ENCODE measurements at regions not wholly inside any gene's neighbourhood (a gene's known extent, or its start where the extent isn't known, plus 50 kb on each side); places are given as distances from the start of the nearest gene placed in this dataset.
"Not testable (repeated sequence)": the region's sequence is repeated elsewhere in the genome, so short reads cannot be mapped to it uniquely, and the experiment has no call there.

GRCh38 chr7:153012203-153012602 lies 252.7 kb downstream of the ACTR3B start:
- DNase-seq: no peak

GRCh38 chr7:153017223-153017622 lies 257.7 kb downstream of the ACTR3B start:
- no peak for DNase-seq

GRCh38 chr7:153021542-153021941 lies 262.0 kb downstream of the ACTR3B start:
- DNase-seq: no peak

- peak; percentile 56 for DNase-seq
Observed at GRCh38 chr7:153022475-153023193, 263.1 kb downstream of the ACTR3B start.

- no peak for DNase-seq
Observed at GRCh38 chr7:153023194-153023592, 263.6 kb downstream of the ACTR3B start.

GRCh38 chr7:153027210-153027609 lies 267.7 kb downstream of the ACTR3B start:
- DNase-seq: no peak

- no peak for DNase-seq
Observed at GRCh38 chr7:153027904-153028303, 268.4 kb downstream of the ACTR3B start.

- DNase-seq: no peak
Observed at GRCh38 chr7:153030976-153031375, 271.4 kb downstream of the ACTR3B start.

GRCh38 chr7:153034791-153035190 lies 275.2 kb downstream of the ACTR3B start:
- no peak for DNase-seq

GRCh38 chr7:153036396-153037063 lies 277.0 kb downstream of the ACTR3B start:
- no peak for DNase-seq

GRCh38 chr7:153043440-153043839 lies 283.9 kb downstream of the ACTR3B start:
- no peak for DNase-seq

GRCh38 chr7:153044981-153045380 lies 285.4 kb downstream of the ACTR3B start:
- DNase-seq: no peak

GRCh38 chr7:153047079-153047959 lies 287.8 kb downstream of the ACTR3B start:
- no peak for DNase-seq

GRCh38 chr7:153052206-153052605 lies 292.7 kb downstream of the ACTR3B start:
- no peak for DNase-seq

GRCh38 chr7:153061910-153062528 lies 302.5 kb downstream of the ACTR3B start:
- peak; percentile 44 for DNase-seq

GRCh38 chr7:153065051-153065450 lies 305.5 kb downstream of the ACTR3B start:
- DNase-seq: no peak

GRCh38 chr7:153066711-153067110 lies 307.2 kb downstream of the ACTR3B start:
- no peak for DNase-seq

- DNase-seq: no peak
Observed at GRCh38 chr7:153070141-153070540, 310.6 kb downstream of the ACTR3B start.

- DNase-seq: no peak
Observed at GRCh38 chr7:153072806-153073205, 313.3 kb downstream of the ACTR3B start.

GRCh38 chr7:153076289-153076688 lies 316.7 kb downstream of the ACTR3B start:
- not testable (repeated sequence) for DNase-seq

GRCh38 chr7:153081496-153081895 lies 321.9 kb downstream of the ACTR3B start:
- no peak for DNase-seq

GRCh38 chr7:153084278-153084677 lies 324.7 kb downstream of the ACTR3B start:
- peak; percentile 52 for DNase-seq

GRCh38 chr7:153087498-153087897 lies 327.9 kb downstream of the ACTR3B start:
- no peak for DNase-seq
